D721Med (cell line): ENCODE measurements at regions not wholly inside any gene's neighbourhood (a gene's known extent, or its start where the extent isn't known, plus 50 kb on each side); places are given as distances from the start of the nearest gene placed in this dataset.
"Not testable (repeated sequence)": the region's sequence is repeated elsewhere in the genome, so short reads cannot be mapped to it uniquely, and the experiment has no call there.

Source experiments
- DNase-seq: peaks from one replicate; pipeline ENCODE4 v3.0.0; 2011; ENCODE audit warnings: low spot score; ENCODE audit not compliant: insufficient read length
- FAIRE-seq: peaks from 2 replicates; lab custom pipeline; 2011; peaks lifted over from hg19 to GRCh38; lab: Jason Lieb, UNC
- CTCF ChIP-seq: IDR thresholded peaks from 2 replicates; pipeline ENCODE4 v1.5.1; 2012; ENCODE audit warnings: mild to moderate bottlenecking, control low read depth; ENCODE audit not compliant: insufficient read depth; ENCODE audit errors: missing control alignments

GRCh38 chr18:6521803-6522418 lies 107.2 kb upstream of the L3MBTL4 start:
- FAIRE-seq: peak; percentile 32
- DNase-seq: no peak

GRCh38 chr18:6525604-6526003 lies 110.9 kb upstream of the L3MBTL4 start:
- TF ChIP-seq CTCF: no peak
- DNase-seq (no peak), FAIRE-seq (no peak)

More at GRCh38 chr18:6521803-6522418, 107.2 kb upstream of the L3MBTL4 start:
- peak; percentile 66 for TF ChIP-seq CTCF

GRCh38 chr18:6537475-6537874 lies 122.8 kb upstream of the L3MBTL4 start:
- no peak for FAIRE-seq
- TF ChIP-seq CTCF: no peak
- no peak for DNase-seq

GRCh38 chr18:6541131-6541679 lies 126.5 kb upstream of the L3MBTL4 start:
- not testable (repeated sequence) for DNase-seq, FAIRE-seq

GRCh38 chr18:6542296-6542695 lies 127.6 kb upstream of the L3MBTL4 start:
- peak; percentile 80 for FAIRE-seq
- no peak for TF ChIP-seq CTCF
- no peak for DNase-seq

GRCh38 chr18:6543330-6543908 lies 128.7 kb upstream of the L3MBTL4 start:
- FAIRE-seq (peak; percentile 94), DNase-seq (no peak)
- TF ChIP-seq CTCF: peak; percentile 73

GRCh38 chr18:6546229-6546628 lies 131.5 kb upstream of the L3MBTL4 start:
- peak; percentile 35 for FAIRE-seq
- no peak for TF ChIP-seq CTCF
- no peak for DNase-seq
